ENCODE measurements at regions not wholly inside any gene's neighbourhood (a gene's known extent, or its start where the extent isn't known, plus 50 kb on each side); places are given as distances from the start of the nearest gene placed in this dataset.
"Not testable (repeated sequence)": the region's sequence is repeated elsewhere in the genome, so short reads cannot be mapped to it uniquely, and the experiment has no call there.

DNA sequence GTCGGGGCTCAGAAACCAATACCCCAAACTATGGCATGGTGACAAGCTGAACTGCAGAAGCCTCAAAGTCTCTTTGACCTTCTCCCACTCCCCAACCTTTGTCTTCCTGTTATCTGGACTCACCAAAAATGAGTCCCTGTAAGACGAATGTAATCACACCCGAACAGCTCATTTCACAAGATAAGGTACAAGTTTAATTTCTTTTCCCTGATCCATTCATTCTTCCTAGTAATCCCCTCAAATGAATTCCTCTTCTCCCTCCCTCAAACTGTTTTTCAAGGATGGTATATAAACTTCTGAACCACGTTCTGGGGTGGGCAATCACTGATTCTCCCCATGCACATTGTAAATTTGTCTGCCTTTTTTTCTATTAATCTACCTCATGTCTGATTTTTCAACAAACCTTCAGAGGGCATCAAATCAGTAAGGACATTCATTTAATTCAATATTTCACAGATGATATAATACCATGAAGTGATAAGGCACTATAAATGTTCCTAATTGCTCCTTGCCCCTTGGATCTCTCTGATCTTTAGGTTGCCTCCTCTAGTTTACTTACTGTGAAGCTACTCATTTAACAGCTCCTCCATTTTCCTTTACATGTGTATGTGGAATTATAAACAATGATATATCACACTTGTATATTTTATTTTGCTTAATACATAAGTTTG lies 77.2 kb downstream of the OR2B2 start:
- DNase-seq (ENCODE audit: low read depth): peak; percentile 49
- H3K4me3 ChIP-seq (ENCODE audit: low read depth, low read length): no peak overlapping the region
- TF ChIP-seq MYC (IDR thresholded peaks at IDR 0.05; ENCODE audit: low read depth, low read length): no peak
- no peak for TF ChIP-seq POLR2A (IDR thresholded peaks at IDR 0.05; ENCODE audit: extremely low read depth, insufficient read length)
- TF ChIP-seq, protein P1, sequence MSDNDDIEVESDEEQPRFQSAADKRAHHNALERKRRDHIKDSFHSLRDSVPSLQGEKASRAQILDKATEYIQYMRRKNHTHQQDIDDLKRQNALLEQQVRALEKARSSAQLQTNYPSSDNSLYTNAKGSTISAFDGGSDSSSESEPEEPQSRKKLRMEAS (IDR thresholded peaks at IDR 0.05; ENCODE audit: low read depth, low read length): no peak
- TF ChIP-seq, protein P2, sequence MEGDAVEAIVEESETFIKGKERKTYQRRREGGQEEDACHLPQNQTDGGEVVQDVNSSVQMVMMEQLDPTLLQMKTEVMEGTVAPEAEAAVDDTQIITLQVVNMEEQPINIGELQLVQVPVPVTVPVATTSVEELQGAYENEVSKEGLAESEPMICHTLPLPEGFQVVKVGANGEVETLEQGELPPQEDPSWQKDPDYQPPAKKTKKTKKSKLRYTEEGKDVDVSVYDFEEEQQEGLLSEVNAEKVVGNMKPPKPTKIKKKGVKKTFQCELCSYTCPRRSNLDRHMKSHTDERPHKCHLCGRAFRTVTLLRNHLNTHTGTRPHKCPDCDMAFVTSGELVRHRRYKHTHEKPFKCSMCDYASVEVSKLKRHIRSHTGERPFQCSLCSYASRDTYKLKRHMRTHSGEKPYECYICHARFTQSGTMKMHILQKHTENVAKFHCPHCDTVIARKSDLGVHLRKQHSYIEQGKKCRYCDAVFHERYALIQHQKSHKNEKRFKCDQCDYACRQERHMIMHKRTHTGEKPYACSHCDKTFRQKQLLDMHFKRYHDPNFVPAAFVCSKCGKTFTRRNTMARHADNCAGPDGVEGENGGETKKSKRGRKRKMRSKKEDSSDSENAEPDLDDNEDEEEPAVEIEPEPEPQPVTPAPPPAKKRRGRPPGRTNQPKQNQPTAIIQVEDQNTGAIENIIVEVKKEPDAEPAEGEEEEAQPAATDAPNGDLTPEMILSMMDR (IDR thresholded peaks at IDR 0.05; ENCODE audit: low read depth, low read length): no peak

DNA sequence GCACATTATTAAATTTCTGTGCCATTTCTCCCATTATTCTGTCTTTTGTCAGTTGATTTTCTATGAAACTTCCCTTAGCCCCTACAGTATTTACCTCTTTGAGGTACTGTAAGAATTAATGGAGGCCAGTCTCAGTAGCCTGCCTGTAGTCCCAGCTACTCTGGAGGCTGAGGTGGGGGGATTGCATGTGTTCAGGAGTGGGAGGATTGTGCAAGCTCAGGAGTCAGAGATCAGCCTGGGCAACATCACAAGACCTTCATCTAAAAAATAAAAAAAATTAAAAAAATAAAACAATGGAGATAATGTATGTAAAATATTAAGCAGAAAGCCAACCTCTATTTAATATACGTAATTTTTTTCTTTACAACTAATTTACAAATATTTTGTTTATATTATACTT lies 77.8 kb downstream of the OR2B2 start:
- TF ChIP-seq MYC (IDR thresholded peaks at IDR 0.05; ENCODE audit: low read depth, low read length) (no peak), POLR2A (IDR thresholded peaks at IDR 0.05; ENCODE audit: extremely low read depth, insufficient read length) (no peak)
- TF ChIP-seq, protein P2 (IDR thresholded peaks at IDR 0.05; ENCODE audit: low read depth, low read length): no peak
- TF ChIP-seq, protein P1 (IDR thresholded peaks at IDR 0.05; ENCODE audit: low read depth, low read length): no peak
- DNase-seq (ENCODE audit: low read depth): peak; percentile 70
- H3K4me3 ChIP-seq (ENCODE audit: low read depth, low read length): no peak overlapping the region

DNA sequence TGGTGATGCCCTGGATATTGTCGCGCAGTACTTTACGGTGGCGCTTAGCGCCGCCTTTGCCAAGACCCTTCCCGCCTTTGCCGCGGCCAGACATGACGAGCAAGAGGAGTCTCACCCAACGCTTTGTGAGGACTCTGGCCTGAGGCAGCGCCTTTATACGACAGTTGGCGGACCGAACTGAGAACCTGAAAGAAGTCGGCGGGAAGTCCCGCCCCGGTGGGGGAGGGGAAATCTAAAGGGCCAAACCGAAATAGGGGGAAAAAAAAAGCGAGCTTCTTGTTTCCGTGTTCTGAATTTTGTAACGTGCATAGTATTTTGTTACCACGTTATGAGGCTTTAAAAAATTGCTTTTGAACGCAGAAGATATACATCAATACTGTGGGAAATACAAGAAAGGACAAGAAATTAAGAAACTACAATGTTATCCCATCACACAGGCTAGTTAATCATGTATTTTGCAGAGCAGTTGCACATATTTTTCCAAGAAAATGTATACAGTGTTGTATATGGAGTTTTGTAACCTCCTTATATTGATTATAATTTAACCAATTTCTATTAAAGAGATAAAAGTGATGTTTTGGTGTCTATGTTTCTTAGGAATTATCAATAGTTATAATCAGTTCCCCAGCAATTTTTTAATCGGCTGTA lies 80.6 kb downstream of the OR2B2 start:
- DNase-seq (ENCODE audit: low read depth): peak; percentile 82
- peak; percentile 21 for TF ChIP-seq POLR2A (IDR thresholded peaks at IDR 0.05; ENCODE audit: extremely low read depth, insufficient read length)
- peak overlapping the region; percentile 29 for H3K4me3 ChIP-seq (ENCODE audit: low read depth, low read length)

DNA sequence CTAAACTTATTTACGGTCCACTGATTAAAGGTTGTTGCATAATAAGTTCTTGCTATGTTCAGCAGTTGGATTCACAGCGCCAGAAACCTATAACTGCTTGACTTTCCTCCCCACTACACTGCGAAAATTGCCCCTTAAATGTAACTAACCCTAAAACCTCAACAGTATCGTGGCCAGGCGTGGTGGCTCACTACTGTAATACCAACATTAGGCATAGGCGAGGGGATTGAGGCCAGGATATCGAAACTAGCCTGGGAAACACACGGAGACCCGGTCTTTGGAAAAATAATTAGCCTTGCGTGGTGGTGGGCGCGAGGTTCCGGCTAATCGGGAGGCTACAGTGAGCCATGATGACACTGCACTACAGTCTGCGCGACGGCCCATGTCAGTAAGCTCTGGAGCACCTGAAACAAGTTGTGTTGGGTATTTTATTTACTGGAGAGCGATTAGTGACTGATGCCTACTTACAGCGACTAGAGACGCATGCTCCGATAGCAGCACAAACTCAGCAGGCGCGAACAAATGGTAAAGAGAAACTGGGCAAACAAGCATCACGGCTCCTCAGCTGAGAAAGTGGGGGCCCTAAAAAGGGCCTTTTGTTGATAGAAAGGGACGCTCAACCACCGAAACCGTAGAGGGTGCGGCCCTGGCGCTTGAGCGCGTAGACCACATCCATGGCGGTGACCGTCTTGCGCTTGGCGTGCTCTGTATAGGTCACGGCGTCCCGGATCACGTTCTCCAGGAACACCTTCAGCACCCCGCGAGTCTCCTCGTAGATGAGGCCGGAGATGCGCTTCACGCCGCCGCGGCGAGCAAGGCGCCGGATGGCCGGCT lies 81.4 kb downstream of the OR2B2 start:
- H3K4me3 ChIP-seq (ENCODE audit: low read depth, low read length): peak overlapping the region; percentile 76
- TF ChIP-seq POLR2A (IDR thresholded peaks at IDR 0.05; ENCODE audit: extremely low read depth, insufficient read length): peak; percentile 61
- peak; percentile 29; the same call in 1 of the 2 replicates for TF ChIP-seq MYC (IDR thresholded peaks at IDR 0.05; ENCODE audit: low read depth, low read length)
- TF ChIP-seq, protein P1 (IDR thresholded peaks at IDR 0.05; ENCODE audit: low read depth, low read length): peak; percentile 38; the same call in 1 of the 2 replicates
- peak; percentile 86 for DNase-seq (ENCODE audit: low read depth)

DNA sequence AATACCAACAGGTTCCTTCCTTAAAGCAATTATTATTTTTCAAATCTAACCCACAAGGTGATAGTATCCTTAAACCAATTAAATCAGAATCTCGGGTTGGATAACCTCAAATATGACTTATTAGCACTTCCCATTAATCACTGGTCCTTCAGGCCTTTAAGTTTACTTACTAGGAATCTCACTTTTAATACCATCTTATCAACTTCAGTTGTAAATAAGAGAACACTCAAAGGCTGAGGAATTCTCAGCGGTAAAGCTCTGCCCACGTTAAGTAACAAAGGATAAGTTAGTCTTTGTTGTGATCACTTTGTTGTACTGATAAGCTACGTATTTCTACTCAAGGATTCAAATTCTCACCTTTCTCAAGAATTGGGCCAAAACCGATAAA lies 82.0 kb downstream of the OR2B2 start:
- H3K4me3 ChIP-seq (ENCODE audit: low read depth, low read length): peak overlapping the region; percentile 76
- no peak for DNase-seq (ENCODE audit: low read depth)
- no peak for TF ChIP-seq MYC (IDR thresholded peaks at IDR 0.05; ENCODE audit: low read depth, low read length)
- TF ChIP-seq, protein P2 (IDR thresholded peaks at IDR 0.05; ENCODE audit: low read depth, low read length): no peak
- TF ChIP-seq POLR2A (IDR thresholded peaks at IDR 0.05; ENCODE audit: extremely low read depth, insufficient read length): no peak
- TF ChIP-seq, protein P1 (IDR thresholded peaks at IDR 0.05; ENCODE audit: low read depth, low read length): no peak

DNA sequence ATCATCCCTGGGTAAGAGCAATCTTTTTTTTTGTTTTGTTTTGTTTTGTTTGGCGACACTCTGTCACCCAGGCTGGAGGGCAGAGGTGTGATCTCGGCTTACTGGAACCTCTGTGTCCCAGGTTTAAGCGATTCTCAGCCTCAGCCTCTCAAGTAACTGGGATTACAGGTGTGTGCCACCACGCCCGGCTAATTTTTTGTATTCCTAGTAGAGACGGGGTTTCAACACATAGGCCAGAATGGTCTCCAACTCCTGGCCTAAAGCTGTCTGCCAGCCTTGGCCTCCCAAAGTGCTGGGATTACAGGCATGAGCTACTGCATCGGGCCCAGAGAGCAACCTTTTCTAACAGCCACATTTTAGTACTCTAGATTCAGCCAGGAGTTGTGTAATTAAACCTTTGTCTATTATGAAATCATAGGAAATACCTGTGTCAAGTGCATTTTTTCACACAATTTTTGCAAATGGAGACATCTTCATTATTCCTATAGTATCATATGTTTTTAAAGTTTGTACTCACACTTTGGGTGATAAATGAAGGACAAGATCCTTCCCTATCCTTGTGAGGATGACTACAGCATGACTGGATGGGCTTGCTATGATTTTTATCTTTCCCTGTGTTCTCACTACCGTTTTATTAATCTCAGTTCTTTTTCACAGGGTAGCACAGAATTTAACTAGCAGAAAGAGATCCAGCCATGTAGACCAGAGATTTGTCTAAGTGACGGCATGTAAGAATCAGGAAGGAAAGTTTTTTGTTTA lies 82.6 kb downstream of the OR2B2 start:
- no peak for DNase-seq (ENCODE audit: low read depth)
- TF ChIP-seq MYC (IDR thresholded peaks at IDR 0.05; ENCODE audit: low read depth, low read length) (no peak), POLR2A (IDR thresholded peaks at IDR 0.05; ENCODE audit: extremely low read depth, insufficient read length) (no peak)
- TF ChIP-seq, protein P1 (IDR thresholded peaks at IDR 0.05; ENCODE audit: low read depth, low read length): no peak
- TF ChIP-seq, protein P2 (IDR thresholded peaks at IDR 0.05; ENCODE audit: low read depth, low read length): no peak
- peak overlapping the region; percentile 76 for H3K4me3 ChIP-seq (ENCODE audit: low read depth, low read length)

DNA sequence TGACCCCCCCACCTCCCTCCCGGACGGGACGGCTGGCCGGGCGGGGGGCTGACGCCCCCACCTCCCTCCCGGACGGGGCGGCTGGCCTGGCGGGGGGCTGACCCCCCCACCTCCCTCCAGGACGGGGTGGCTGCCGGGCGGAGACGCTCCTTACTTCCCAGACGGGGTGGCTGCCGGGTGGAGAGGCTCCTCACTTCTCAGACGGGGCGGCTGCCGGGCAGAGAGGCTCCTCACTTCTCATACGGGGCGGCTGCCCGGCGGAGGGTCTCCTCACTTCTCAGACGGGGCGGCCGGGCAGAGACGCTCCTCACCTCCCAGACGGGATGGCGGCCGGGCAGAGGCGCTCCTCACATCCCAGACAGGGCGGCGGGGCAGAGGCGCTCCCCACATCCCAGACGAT lies 84.7 kb downstream of the OR2B2 start:
- H3K4me3 ChIP-seq (ENCODE audit: low read depth, low read length): not testable (repeated sequence)

DNA sequence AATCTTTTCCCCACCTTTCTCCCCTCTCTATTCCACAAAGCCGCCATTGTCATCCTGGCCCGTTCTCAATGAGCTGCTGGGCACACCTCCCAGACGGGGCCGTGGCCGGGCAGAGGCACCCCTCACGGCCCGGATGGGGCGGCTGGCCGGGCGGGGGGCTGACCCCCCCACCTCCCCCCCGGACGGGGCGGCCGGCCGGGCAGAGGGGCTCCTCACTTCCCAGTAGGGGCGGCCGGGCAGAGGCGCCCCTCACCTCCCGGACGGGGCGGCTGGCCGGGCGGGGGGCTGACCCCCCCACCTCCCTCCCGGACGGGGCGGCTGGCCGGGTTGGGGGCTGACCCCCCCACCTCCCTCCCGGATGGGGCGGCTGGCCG lies 85.6 kb downstream of the OR2B2 start:
- DNase-seq (ENCODE audit: low read depth); H3K4me3 ChIP-seq (ENCODE audit: low read depth, low read length): not testable (repeated sequence)

More for the DNA sequence above, 84.7 kb downstream of the OR2B2 start:
- DNase-seq (ENCODE audit: low read depth): not testable (repeated sequence)

DNA sequence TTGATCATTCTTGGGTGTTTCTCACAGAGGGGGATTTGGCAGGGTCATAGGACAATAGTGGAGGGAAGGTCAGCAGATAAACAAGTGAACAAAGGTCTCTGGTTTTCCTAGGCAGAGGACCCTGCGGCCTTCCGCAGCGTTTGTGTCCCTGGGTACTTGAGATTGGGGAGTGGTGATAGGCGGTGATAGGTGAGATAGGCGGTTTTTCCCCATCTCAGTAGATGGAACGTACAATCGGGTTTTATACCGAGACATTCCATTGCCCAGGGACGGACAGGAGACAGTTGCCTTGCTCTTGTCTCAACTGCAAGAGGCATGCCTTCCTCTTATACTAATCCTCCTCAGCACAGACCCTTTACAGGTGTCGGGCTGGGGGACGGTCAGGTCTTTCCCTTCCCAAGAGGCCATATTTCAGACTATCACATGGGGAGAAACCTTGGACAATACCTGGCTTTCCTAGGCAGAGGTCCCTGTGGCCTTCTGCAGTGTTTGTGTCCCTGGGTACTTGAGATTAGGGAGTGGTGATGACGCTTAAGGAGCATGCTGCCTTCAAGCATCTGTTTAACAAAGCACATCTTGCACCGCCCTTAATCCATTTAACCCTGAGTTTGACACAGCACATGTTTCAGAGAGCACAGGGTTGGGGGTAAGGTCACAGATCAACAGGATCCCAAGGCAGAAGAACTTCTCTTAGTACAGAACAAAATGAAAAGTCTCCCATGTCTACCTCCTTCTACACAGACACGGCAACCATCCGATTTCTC lies 86.2 kb downstream of the OR2B2 start:
- not testable (repeated sequence) for H3K4me3 ChIP-seq (ENCODE audit: low read depth, low read length); DNase-seq (ENCODE audit: low read depth)

Measured in NB4 (cell line).